Tibial nerve (tissue), 4 donors: ENCODE measurements at regions not wholly inside any gene's neighbourhood (a gene's known extent, or its start where the extent isn't known, plus 50 kb on each side); places are given as distances from the start of the nearest gene placed in this dataset.

Source experiments
- DNase-seq, 2 donors: peaks; one replicate each; pipeline ENCODE4 v3.0.0-alpha.2; 2019; ENCODE audit warnings: low spot score in 2 of 2
- H3K27ac ChIP-seq, 4 donors: fragments of 200-600 bp; sonication (generic) in 3 of 4; one replicate each; pipeline ENCODE4 v1.5.1; 2017 to 2019; ENCODE audit warnings: mild to moderate bottlenecking in 1 of 4
- H3K27me3 ChIP-seq, 2 donors: fragments of 200-600 bp; sonication (generic) in 1 of 2; one replicate each; pipeline versions ENCODE4 v1.5.1 to v1.6.0; 2017 to 2019
- H3K36me3 ChIP-seq, 3 donors: fragments of 200-600 bp; sonication (generic); one replicate each; pipeline ENCODE4 v1.5.1; 2018 to 2019
- H3K4me1 ChIP-seq, 4 donors: fragments of 200-600 bp; sonication (generic) in 3 of 4; one replicate each; pipeline ENCODE4 v1.5.1; 2017 to 2019
- H3K4me3 ChIP-seq, 4 donors: fragments of 200-600 bp; sonication (generic) in 3 of 4; one replicate each; pipeline ENCODE4 v1.5.1; 2017 to 2019; ENCODE audit warnings: mild to moderate bottlenecking in 1 of 4, moderate library complexity in 1 of 4
- H3K9me3 ChIP-seq, 4 donors: fragments of 200-600 bp; sonication (generic) in 3 of 4; one replicate each; pipeline ENCODE4 v1.5.1; 2017 to 2019
- EP300 ChIP-seq, 2 donors: sonication (generic); formaldehyde crosslinking; IDR thresholded peaks; one replicate each; pipeline ENCODE4 v1.6.1; 2017; ENCODE audit warnings: antibody characterized with exemption in 2 of 2, mild to moderate bottlenecking in 1 of 2
- POLR2A ChIP-seq, 2 donors: fragments of 450-650 bp; IDR thresholded peaks; one replicate each; pipeline ENCODE4 v1.6.1; 2017; ENCODE audit warnings: antibody characterized with exemption in 2 of 2, mild to moderate bottlenecking in 2 of 2, moderate library complexity in 2 of 2
- WGBS, 2 donors: methylation state at CpG; one replicate each; pipeline ENCODE4 v1.1.5; 2018; 5-methylcytosine and 5-hydroxymethylcytosine counted together
- TF ChIP-seq, protein P1 (sequence below), 5 experiments: fragments of 200-600 bp in 3 of 5; fragments of 450-650 bp in 2 of 5; sonication (generic) in 3 of 5; IDR thresholded peaks; one replicate each; pipeline ENCODE4 v1.5.1; 2016 to 2019; ENCODE audit warnings: antibody characterized with exemption in 5 of 5, mild to moderate bottlenecking in 3 of 5, moderate library complexity in 2 of 5

DNA sequence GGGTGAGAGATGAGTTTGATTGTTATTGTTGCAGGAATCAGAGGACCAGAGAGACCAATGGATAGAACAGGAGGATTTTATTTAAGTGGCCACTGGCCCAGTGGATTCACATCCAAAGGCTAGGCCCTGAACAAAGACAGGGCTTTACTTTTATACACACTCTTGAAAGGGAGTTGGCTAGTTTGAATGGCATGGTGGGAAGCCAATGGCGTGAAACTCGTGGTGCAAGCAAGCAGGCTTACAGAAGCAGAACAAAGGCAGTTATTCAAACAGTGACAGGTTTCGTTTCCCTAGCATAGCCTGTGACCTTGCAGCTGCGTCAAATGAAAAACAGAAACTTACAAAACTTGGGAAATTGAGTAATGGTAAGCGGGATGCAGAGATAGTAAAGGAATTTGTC lies 110.2 kb upstream of the PRDX4 start:
- Histone ChIP-seq H3K4me1 (no peaks in the 10 kb centered on the region), H3K36me3 (no peaks in the 10 kb centered on the region), H3K27me3 (no peaks in the 10 kb centered on the region), H3K27ac (no peak overlapping the region), H3K4me3 (no peak overlapping the region), H3K9me3 (peaks cover 0 to 22% (median 5%) of the 10 kb centered on the region in 4 donors)
- no peak for TF ChIP-seq POLR2A (IDR thresholded peaks at IDR 0.05)
- TF ChIP-seq, protein P1, sequence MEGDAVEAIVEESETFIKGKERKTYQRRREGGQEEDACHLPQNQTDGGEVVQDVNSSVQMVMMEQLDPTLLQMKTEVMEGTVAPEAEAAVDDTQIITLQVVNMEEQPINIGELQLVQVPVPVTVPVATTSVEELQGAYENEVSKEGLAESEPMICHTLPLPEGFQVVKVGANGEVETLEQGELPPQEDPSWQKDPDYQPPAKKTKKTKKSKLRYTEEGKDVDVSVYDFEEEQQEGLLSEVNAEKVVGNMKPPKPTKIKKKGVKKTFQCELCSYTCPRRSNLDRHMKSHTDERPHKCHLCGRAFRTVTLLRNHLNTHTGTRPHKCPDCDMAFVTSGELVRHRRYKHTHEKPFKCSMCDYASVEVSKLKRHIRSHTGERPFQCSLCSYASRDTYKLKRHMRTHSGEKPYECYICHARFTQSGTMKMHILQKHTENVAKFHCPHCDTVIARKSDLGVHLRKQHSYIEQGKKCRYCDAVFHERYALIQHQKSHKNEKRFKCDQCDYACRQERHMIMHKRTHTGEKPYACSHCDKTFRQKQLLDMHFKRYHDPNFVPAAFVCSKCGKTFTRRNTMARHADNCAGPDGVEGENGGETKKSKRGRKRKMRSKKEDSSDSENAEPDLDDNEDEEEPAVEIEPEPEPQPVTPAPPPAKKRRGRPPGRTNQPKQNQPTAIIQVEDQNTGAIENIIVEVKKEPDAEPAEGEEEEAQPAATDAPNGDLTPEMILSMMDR (IDR thresholded peaks at IDR 0.05), result no peak
- TF ChIP-seq EP300 (IDR thresholded peaks at IDR 0.05), result no peak
- no peak for DNase-seq
- WGBS, 2 donors, result 68 to 70% methylated on average over 5 of the region's 5 CpGs

DNA sequence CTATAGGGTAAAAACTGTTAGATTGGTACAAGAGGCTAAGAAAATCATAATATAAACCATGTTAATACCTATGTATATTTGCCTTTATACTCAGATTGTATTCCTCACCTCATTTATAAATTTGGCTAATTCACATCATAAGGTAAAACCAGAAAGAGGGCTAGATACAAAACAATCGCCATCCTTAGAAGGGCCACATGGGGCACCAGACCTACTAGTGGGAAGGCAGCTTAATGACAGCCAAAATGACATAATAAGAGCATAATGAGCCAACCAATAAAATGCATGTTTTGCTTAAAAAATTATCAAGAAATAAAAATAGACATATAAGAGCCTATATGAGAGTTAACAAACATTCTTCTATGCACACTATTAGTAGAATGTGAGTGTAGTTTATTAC lies 107.3 kb upstream of the PRDX4 start:
- Histone ChIP-seq H3K4me1 (no peaks in the 10 kb centered on the region), H3K9me3 (peaks cover 0 to 22% (median 5%) of the 10 kb centered on the region in 4 donors), H3K4me3 (no peak overlapping the region), H3K36me3 (no peaks in the 10 kb centered on the region), H3K27me3 (no peaks in the 10 kb centered on the region), H3K27ac (no peak overlapping the region)
- 71 to 79% methylated on average over 1 of the region's 1 CpG for WGBS, 2 donors
- TF ChIP-seq, protein P1 (IDR thresholded peaks at IDR 0.05), result no peak
- no peak for TF ChIP-seq POLR2A (IDR thresholded peaks at IDR 0.05)
- no peak for DNase-seq

DNA sequence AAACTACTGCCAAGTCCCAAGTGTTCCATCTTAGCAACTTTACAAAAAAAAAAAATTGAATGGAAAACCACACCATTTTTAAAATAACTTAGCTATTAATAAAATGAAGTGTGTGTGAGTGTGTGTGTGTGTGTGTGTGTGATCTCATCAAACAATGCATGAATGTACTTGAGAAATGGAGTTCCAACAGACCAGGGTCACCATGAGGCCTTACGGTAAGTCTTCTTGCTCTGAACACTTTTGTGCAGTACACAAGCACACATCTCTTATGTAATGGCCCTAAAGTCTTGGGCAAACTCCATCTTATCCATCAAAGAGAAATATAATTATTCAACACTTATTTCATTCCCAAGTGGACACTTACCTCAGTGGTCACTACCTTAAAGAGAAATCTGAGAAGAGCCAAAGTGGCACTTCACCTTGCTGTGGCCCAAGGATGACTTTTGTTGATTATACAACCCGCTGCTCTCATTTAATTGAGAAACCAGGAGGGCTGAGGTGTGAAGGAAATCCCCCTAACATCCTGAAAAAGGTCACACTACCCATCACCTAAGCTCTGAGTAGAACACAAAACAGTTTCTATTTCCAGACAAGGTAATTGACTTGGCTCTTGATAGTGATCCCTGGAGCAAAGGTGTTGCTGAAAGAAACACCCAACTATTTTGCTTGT lies 96.5 kb upstream of the PRDX4 start:
- WGBS, 2 donors, result 60 to 76% methylated on average over 2 of the region's 2 CpGs
- H3K4me3 ChIP-seq, result no peak overlapping the region
- H3K27ac ChIP-seq, result no peak overlapping the region
- no peaks in the 10 kb centered on the region for H3K4me1 ChIP-seq
- H3K36me3 ChIP-seq, result no peaks in the 10 kb centered on the region
- TF ChIP-seq, protein P1 (IDR thresholded peaks at IDR 0.05), result no peak
- TF ChIP-seq EP300 (IDR thresholded peaks at IDR 0.05), result no peak
- no peak for TF ChIP-seq POLR2A (IDR thresholded peaks at IDR 0.05)
- no peaks in the 10 kb centered on the region for H3K27me3 ChIP-seq
- peaks cover 0 to 4% (median 0%) of the 10 kb centered on the region in 4 donors for H3K9me3 ChIP-seq
- no peak for DNase-seq

DNA sequence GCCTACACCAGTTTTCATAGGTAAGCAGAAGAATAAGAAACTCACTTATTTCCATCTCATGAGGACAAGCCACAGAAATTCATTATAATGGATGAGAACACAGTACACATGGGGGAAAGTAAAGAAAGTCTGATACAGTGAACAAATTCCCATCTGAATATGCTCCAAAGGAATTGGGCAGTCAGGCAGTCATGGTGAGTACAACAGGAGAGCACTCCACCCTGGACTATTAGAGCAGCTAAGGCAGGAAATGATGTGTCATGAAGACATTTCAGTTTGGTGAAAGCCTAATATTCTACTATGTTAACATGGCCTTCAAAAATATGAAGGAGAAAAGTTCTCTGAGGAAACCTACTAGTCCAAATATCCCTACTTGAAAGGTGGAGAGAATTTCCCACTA lies 92.0 kb upstream of the PRDX4 start:
- no peaks in the 10 kb centered on the region for H3K4me1 ChIP-seq
- H3K27me3 ChIP-seq, result no peaks in the 10 kb centered on the region
- H3K4me3 ChIP-seq, result no peak overlapping the region
- H3K27ac ChIP-seq, result no peak overlapping the region
- TF ChIP-seq, protein P1 (IDR thresholded peaks at IDR 0.05), result no peak
- no peak for TF ChIP-seq EP300 (IDR thresholded peaks at IDR 0.05)
- TF ChIP-seq POLR2A (IDR thresholded peaks at IDR 0.05), result no peak
- no peaks in the 10 kb centered on the region for H3K9me3 ChIP-seq
- no peak for DNase-seq
- no peaks in the 10 kb centered on the region for H3K36me3 ChIP-seq

DNA sequence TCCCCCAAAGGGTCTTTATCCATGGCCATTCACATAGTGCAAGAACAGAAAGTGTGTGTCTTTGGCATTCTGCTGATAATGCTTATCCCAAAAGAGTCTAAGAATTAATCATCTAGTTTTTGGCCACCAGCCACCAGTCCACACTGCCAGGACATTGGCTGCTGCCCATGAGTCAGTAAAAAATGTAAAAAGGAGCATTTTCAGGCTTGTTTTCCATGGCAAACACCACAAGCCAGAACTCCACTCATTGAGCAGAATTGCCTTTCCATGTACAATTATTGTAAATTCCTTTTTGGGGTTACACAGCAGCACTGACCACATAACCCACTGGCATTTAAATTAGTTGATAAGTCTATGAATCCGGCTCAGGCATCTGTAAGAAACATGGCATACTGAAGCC lies 89.2 kb upstream of the PRDX4 start:
- WGBS, 2 donors, result 78 to 95% methylated on average over 1 of the region's 1 CpG
- Histone ChIP-seq H3K36me3 (no peaks in the 10 kb centered on the region), H3K4me1 (no peaks in the 10 kb centered on the region), H3K9me3 (no peaks in the 10 kb centered on the region), H3K4me3 (no peak overlapping the region), H3K27ac (no peak overlapping the region), H3K27me3 (no peaks in the 10 kb centered on the region)
- no peak for TF ChIP-seq EP300 (IDR thresholded peaks at IDR 0.05)
- no peak for DNase-seq

DNA sequence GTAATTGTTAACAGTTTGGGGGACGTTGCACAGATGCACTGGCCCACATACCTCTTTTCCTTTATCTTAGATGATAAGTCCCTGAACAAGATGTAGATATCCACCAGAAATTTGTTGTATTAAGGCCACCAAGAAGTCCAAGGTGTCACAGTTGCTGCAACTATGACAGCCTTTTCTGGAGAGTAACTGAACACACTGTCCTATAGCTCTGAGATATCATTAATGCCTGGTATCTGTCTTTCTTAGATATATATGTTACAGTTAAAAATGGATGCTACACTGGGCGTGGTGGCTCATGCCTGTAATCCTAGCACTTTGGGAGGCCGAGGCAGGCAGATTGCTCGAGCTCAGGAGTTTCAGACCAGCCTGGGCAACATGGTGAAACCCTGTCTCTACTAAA lies 77.8 kb upstream of the PRDX4 start:
- Histone ChIP-seq H3K4me3 (no peak overlapping the region), H3K9me3 (no peaks in the 10 kb centered on the region), H3K4me1 (no peaks in the 10 kb centered on the region), H3K27ac (no peak overlapping the region), H3K27me3 (no peaks in the 10 kb centered on the region), H3K36me3 (no peaks in the 10 kb centered on the region)
- 58 to 84% methylated on average over 4 of the region's 4 CpGs for WGBS, 2 donors
- no peak for DNase-seq
- TF ChIP-seq POLR2A (IDR thresholded peaks at IDR 0.05) (no peak), EP300 (IDR thresholded peaks at IDR 0.05) (no peak)
- TF ChIP-seq, protein P1 (IDR thresholded peaks at IDR 0.05), result no peak
